Activated T-helper 9 cell treated with anti-CD3 and anti-CD28 coated beads, Interleukin-2, amount 50 U/mL, for 16 hours (primary cell): ENCODE measurements at regions not wholly inside any gene's neighbourhood (a gene's known extent, or its start where the extent isn't known, plus 50 kb on each side); places are given as distances from the start of the nearest gene placed in this dataset.
"Not testable (repeated sequence)": the region's sequence is repeated elsewhere in the genome, so short reads cannot be mapped to it uniquely, and the experiment has no call there.

Source experiments
- DNase-seq: peaks from one replicate; pipeline ENCODE4 v3.0.0-alpha.2; 2020; ENCODE audit warnings: low read depth

GRCh38 chr10:65142641-65143435 lies 1621.6 kb downstream of the REEP3 start:
- no peak for DNase-seq

- DNase-seq, result no peak
These were observed 1622.5 kb downstream of the REEP3 start for GRCh38 chr10:65143723-65144122.

- DNase-seq, result no peak
These were observed 1628.7 kb downstream of the REEP3 start for GRCh38 chr10:65149878-65150277.

GRCh38 chr10:65166272-65166671 lies 1645.1 kb downstream of the REEP3 start:
- no peak for DNase-seq

- no peak for DNase-seq
These were observed 1651.0 kb downstream of the REEP3 start for GRCh38 chr10:65172249-65172648.

- DNase-seq, result no peak
These were observed 1655.8 kb downstream of the REEP3 start for GRCh38 chr10:65176994-65177393.

- DNase-seq, result no peak
These were observed 1662.0 kb downstream of the REEP3 start for GRCh38 chr10:65183236-65183635.

- DNase-seq, result not testable (repeated sequence)
These were observed 1665.5 kb downstream of the REEP3 start for GRCh38 chr10:65186668-65187067.

GRCh38 chr10:65194126-65194525 lies 1672.9 kb downstream of the REEP3 start:
- no peak for DNase-seq

- no peak for DNase-seq
These were observed 1673.4 kb downstream of the REEP3 start for GRCh38 chr10:65194555-65194954.

GRCh38 chr10:65196111-65196510 lies 1674.9 kb downstream of the REEP3 start:
- DNase-seq, result no peak

GRCh38 chr10:65197935-65198334 lies 1676.7 kb downstream of the REEP3 start:
- no peak for DNase-seq

- no peak for DNase-seq
These were observed 1680.3 kb downstream of the REEP3 start for GRCh38 chr10:65201491-65201890.

GRCh38 chr10:65204999-65205398 lies 1683.8 kb downstream of the REEP3 start:
- DNase-seq, result no peak

GRCh38 chr10:65213170-65213569 lies 1692.0 kb downstream of the REEP3 start:
- DNase-seq, result no peak

GRCh38 chr10:65219444-65219843 lies 1698.2 kb downstream of the REEP3 start:
- DNase-seq, result no peak

GRCh38 chr10:65231148-65231547 lies 1694.7 kb upstream of the LRRTM3 start:
- no peak for DNase-seq

- no peak for DNase-seq
These were observed 1691.6 kb upstream of the LRRTM3 start for GRCh38 chr10:65234261-65234660.

- no peak for DNase-seq
These were observed 1690.6 kb upstream of the LRRTM3 start for GRCh38 chr10:65235266-65235665.

- no peak for DNase-seq
These were observed 1690.0 kb upstream of the LRRTM3 start for GRCh38 chr10:65235846-65236245.

GRCh38 chr10:65265451-65265954 lies 1660.3 kb upstream of the LRRTM3 start:
- no peak for DNase-seq

- DNase-seq, result not testable (repeated sequence)
These were observed 1656.3 kb upstream of the LRRTM3 start for GRCh38 chr10:65269551-65269950.

GRCh38 chr10:65270969-65271368 lies 1654.9 kb upstream of the LRRTM3 start:
- DNase-seq, result no peak

- DNase-seq, result no peak
These were observed 1652.7 kb upstream of the LRRTM3 start for GRCh38 chr10:65273115-65273514.
